ENCODE measurements at regions not wholly inside any gene's neighbourhood (a gene's known extent, or its start where the extent isn't known, plus 50 kb on each side); places are given as distances from the start of the nearest gene placed in this dataset.

- Histone ChIP-seq H3K4me3 (no peak overlapping the region), H3K27ac (no peak overlapping the region), H3K9me3 (no peaks in the 10 kb centered on the region), H3K27me3 (peaks cover 0 to 15% (median 0%) of the 10 kb centered on the region in 4 donors), H3K4me1 (no peaks in the 10 kb centered on the region), H3K36me3 (no peaks in the 10 kb centered on the region)
- no peak for DNase-seq
- TF ChIP-seq CTCF (IDR thresholded peaks at IDR 0.05) (no peak), POLR2A (IDR thresholded peaks at IDR 0.05) (no peak)
- intact Hi-C loops (cut with DNase I): no loop called here
- 50 to 53% methylated on average over 3 of the region's 3 CpGs for WGBS, 2 donors
These were observed 65.5 kb downstream of the ANKRD60 start for GRCh38 chr20:58162986-58163385.

- no peak for TF ChIP-seq POLR2A (IDR thresholded peaks at IDR 0.05)
- TF ChIP-seq CTCF (IDR thresholded peaks at IDR 0.05): no peak
- H3K27ac ChIP-seq: peak overlapping the region in 2 of 4 donors; percentile 31 to 71
- no peak for DNase-seq
These were observed 67.3 kb downstream of the ANKRD60 start for GRCh38 chr20:58161192-58161591.

GRCh38 chr20:58160451-58161061 is 67.9 kb downstream of the ANKRD60 start:
- peak overlapping the region in 2 of 4 donors; percentile 39 to 70 for H3K27ac ChIP-seq

More at GRCh38 chr20:58161192-58161591, 67.3 kb downstream of the ANKRD60 start:
- Histone ChIP-seq H3K4me3 (no peak overlapping the region), H3K27me3 (peaks cover 0 to 15% (median 0%) of the 10 kb centered on the region in 4 donors), H3K9me3 (no peaks in the 10 kb centered on the region), H3K4me1 (no peaks in the 10 kb centered on the region), H3K36me3 (no peaks in the 10 kb centered on the region)
- 74 to 82% methylated on average over 2 of the region's 2 CpGs for WGBS, 2 donors
- intact Hi-C loops (cut with DNase I): no loop called here

GRCh38 chr20:58155148-58155925 is 73.1 kb downstream of the ANKRD60 start:
- H3K27me3 ChIP-seq: peaks cover 0 to 51% (median 1%) of the 10 kb centered on the region in 4 donors
- no peaks in the 10 kb centered on the region for H3K4me1 ChIP-seq
- H3K9me3 ChIP-seq: no peaks in the 10 kb centered on the region
- no peak for TF ChIP-seq POLR2A (IDR thresholded peaks at IDR 0.05)
- intact Hi-C loops (cut with DNase I): no loop called here
- H3K4me3 ChIP-seq: no peak overlapping the region
- WGBS, 2 donors: 74 to 78% methylated on average over 12 to 13 of the region's 13 CpGs
- H3K36me3 ChIP-seq: no peaks in the 10 kb centered on the region
- DNase-seq: no peak
- H3K27ac ChIP-seq: no peak overlapping the region

More at GRCh38 chr20:58160451-58161061, 67.9 kb downstream of the ANKRD60 start:
- 64 to 76% methylated on average over 9 to 12 of the region's 17 CpGs for WGBS, 2 donors
- H3K36me3 ChIP-seq: no peaks in the 10 kb centered on the region
- H3K4me1 ChIP-seq: no peaks in the 10 kb centered on the region
- DNase-seq: no peak
- no peak for TF ChIP-seq POLR2A (IDR thresholded peaks at IDR 0.05)
- no peak for TF ChIP-seq CTCF (IDR thresholded peaks at IDR 0.05)
- intact Hi-C loops (cut with DNase I): no loop called here
- H3K27me3 ChIP-seq: peaks cover 0 to 18% (median 0%) of the 10 kb centered on the region in 4 donors
- no peaks in the 10 kb centered on the region for H3K9me3 ChIP-seq
- no peak overlapping the region for H3K4me3 ChIP-seq

GRCh38 chr20:58154113-58154512 is 74.3 kb downstream of the ANKRD60 start:
- H3K27me3 ChIP-seq: peaks cover 0 to 60% (median 1%) of the 10 kb centered on the region in 4 donors
- no peak overlapping the region for H3K4me3 ChIP-seq
- intact Hi-C loops (cut with DNase I): no loop called here
- no peak for DNase-seq
- TF ChIP-seq CTCF (IDR thresholded peaks at IDR 0.05) (no peak), POLR2A (IDR thresholded peaks at IDR 0.05) (no peak)
- H3K36me3 ChIP-seq: no peaks in the 10 kb centered on the region
- no peaks in the 10 kb centered on the region for H3K9me3 ChIP-seq
- WGBS, 2 donors: 73 to 100% methylated on average over 1 of the region's 1 CpG
- H3K27ac ChIP-seq: no peak overlapping the region
- H3K4me1 ChIP-seq: no peaks in the 10 kb centered on the region

All from esophagus squamous epithelium (tissue), 5 donors.